MM.1S (cell line): ENCODE measurements at regions not wholly inside any gene's neighbourhood (a gene's known extent, or its start where the extent isn't known, plus 50 kb on each side); places are given as distances from the start of the nearest gene placed in this dataset.

ENCODE experiments used
- DNase-seq: peaks from one replicate; pipeline ENCODE4 v3.0.0-alpha.2; 2015
- H2AFZ ChIP-seq: fragments of 300-600 bp; sonication (generic); 2 replicates; pipeline ENCODE4 v1.6.0; 2016; ENCODE audit warnings: antibody characterized with exemption, low read length
- H3F3A ChIP-seq: fragments of 300-600 bp; sonication (generic); 2 replicates; pipeline ENCODE4 v1.6.1; 2016; ENCODE audit warnings: mild to moderate bottlenecking, antibody characterized with exemption, low read length, moderate library complexity, mixed read lengths; ENCODE audit not compliant: insufficient read depth
- H3K27ac ChIP-seq: fragments of 300-600 bp; sonication (generic); 2 replicates; pipeline ENCODE4 v1.5.1; 2016; ENCODE audit warnings: mild to moderate bottlenecking, low read length
- H3K27me3 ChIP-seq: fragments of 300-600 bp; sonication (generic); replicated peaks from 2 replicates; pipeline ENCODE4 v1.6.0; 2016; ENCODE audit warnings: low read length; ENCODE audit not compliant: insufficient read depth
- H3K36me3 ChIP-seq: fragments of 300-600 bp; sonication (generic); replicated peaks from 2 replicates; pipeline ENCODE4 v1.6.1; 2016; ENCODE audit warnings: mild to moderate bottlenecking, low read length, mixed read lengths; ENCODE audit not compliant: insufficient read depth
- H3K4me1 ChIP-seq: fragments of 300-600 bp; sonication (generic); 2 replicates; pipeline ENCODE4 v1.6.1; 2016; ENCODE audit warnings: low read length, mixed read lengths
- H3K4me2 ChIP-seq: fragments of 300-600 bp; sonication (generic); 2 replicates; pipeline ENCODE4 v1.6.0; 2016; ENCODE audit warnings: low read depth, low read length
- H3K4me3 ChIP-seq: fragments of 300-600 bp; sonication (generic); 2 replicates; pipeline ENCODE4 v1.5.1; 2016; ENCODE audit warnings: low read length, mixed read lengths
- H3K79me2 ChIP-seq: fragments of 300-600 bp; sonication (generic); 2 replicates; pipeline ENCODE4 v1.6.1; 2016; ENCODE audit warnings: mixed run types, low read length, mixed read lengths
- H3K9ac ChIP-seq: fragments of 300-600 bp; sonication (generic); 2 replicates; pipeline ENCODE4 v1.6.1; 2016; ENCODE audit warnings: low read length, mixed read lengths
- H3K9me2 ChIP-seq: fragments of 300-600 bp; sonication (generic); replicated peaks from 2 replicates; pipeline ENCODE4 v1.6.1; 2016; ENCODE audit warnings: mild to moderate bottlenecking, low read length, mixed read lengths; ENCODE audit not compliant: insufficient read depth
- H3K9me3 ChIP-seq: fragments of 300-600 bp; sonication (generic); replicated peaks from 2 replicates; pipeline ENCODE4 v1.6.1; 2016; ENCODE audit warnings: mild to moderate bottlenecking, low read length, mixed read lengths; ENCODE audit not compliant: insufficient read depth
- H4K20me1 ChIP-seq: fragments of 300-600 bp; sonication (generic); 2 replicates; pipeline ENCODE4 v1.6.1; 2016; ENCODE audit warnings: mild to moderate bottlenecking, low read length, moderate library complexity, mixed read lengths; ENCODE audit not compliant: insufficient read depth
- CTCF ChIP-seq: fragments of 300-600 bp; sonication (generic); IDR thresholded peaks from 2 replicates; pipeline ENCODE4 v1.5.1; 2016; ENCODE audit warnings: antibody characterized with exemption, low read length, mixed read lengths
- EZH2 ChIP-seq: fragments of 300-600 bp; sonication (generic); optimal IDR thresholded peaks from 2 replicates; pipeline ENCODE3; 2017; ENCODE audit warnings: low read depth, mild to moderate bottlenecking, antibody characterized with exemption, low read length, mixed read lengths
- EZH2phosphoT487 ChIP-seq: fragments of 300-600 bp; sonication (generic); IDR thresholded peaks from 2 replicates; pipeline ENCODE4 v1.6.1; 2018; ENCODE audit warnings: antibody characterized with exemption, low read length

GRCh38 chr4:175412161-175412560 lies 399.9 kb downstream of the GPM6A start:
- Histone ChIP-seq H3F3A (no peaks in the 10 kb centered on the region), H2AFZ (no peak overlapping the region), H3K4me3 (no peak overlapping the region), H3K79me2 (no peaks in the 10 kb centered on the region), H3K27me3 (no peaks in the 10 kb centered on the region), H3K4me2 (no peak overlapping the region), H3K27ac (no peak overlapping the region), H3K9me2 (no peaks in the 10 kb centered on the region), H3K36me3 (no peaks in the 10 kb centered on the region), H3K9ac (no peak overlapping the region), H4K20me1 (no peaks in the 10 kb centered on the region), H3K4me1 (no peaks in the 10 kb centered on the region), H3K9me3 (no peaks in the 10 kb centered on the region)
- no peak for DNase-seq
- TF ChIP-seq EZH2 (no peak), EZH2phosphoT487 (no peak), CTCF (no peak)

- no peak overlapping the region for H3K4me3 ChIP-seq
- H3K4me2 ChIP-seq, result no peak overlapping the region
- H3K9me2 ChIP-seq, result no peaks in the 10 kb centered on the region
- H4K20me1 ChIP-seq, result no peaks in the 10 kb centered on the region
- H3K9ac ChIP-seq, result no peak overlapping the region
- H2AFZ ChIP-seq, result no peak overlapping the region
- TF ChIP-seq CTCF, result no peak
- no peak for TF ChIP-seq EZH2phosphoT487
- H3K4me1 ChIP-seq, result no peaks in the 10 kb centered on the region
- DNase-seq, result no peak
- H3F3A ChIP-seq, result no peaks in the 10 kb centered on the region
- no peaks in the 10 kb centered on the region for H3K36me3 ChIP-seq
- no peaks in the 10 kb centered on the region for H3K27me3 ChIP-seq
- no peaks in the 10 kb centered on the region for H3K79me2 ChIP-seq
- no peak overlapping the region for H3K27ac ChIP-seq
- no peaks in the 10 kb centered on the region for H3K9me3 ChIP-seq
Observed at GRCh38 chr4:175412746-175413145, 399.3 kb downstream of the GPM6A start.

- Histone ChIP-seq H3K4me1 (no peaks in the 10 kb centered on the region), H3K4me3 (no peak overlapping the region), H3K36me3 (no peaks in the 10 kb centered on the region), H3K79me2 (no peaks in the 10 kb centered on the region), H4K20me1 (no peaks in the 10 kb centered on the region), H3F3A (no peaks in the 10 kb centered on the region), H3K9me2 (no peaks in the 10 kb centered on the region), H3K9ac (no peak overlapping the region), H3K9me3 (no peaks in the 10 kb centered on the region), H3K27ac (no peak overlapping the region), H3K4me2 (no peak overlapping the region), H2AFZ (no peak overlapping the region), H3K27me3 (no peaks in the 10 kb centered on the region)
- no peak for TF ChIP-seq EZH2
- no peak for TF ChIP-seq CTCF
- no peak for TF ChIP-seq EZH2phosphoT487
- peak; percentile 17 for DNase-seq
Observed at GRCh38 chr4:175413561-175413960, 398.5 kb downstream of the GPM6A start.
